CD4-positive, alpha-beta T cell treated with Interleukin-21 for 1 hour (primary cell): ENCODE measurements at regions not wholly inside any gene's neighbourhood (a gene's known extent, or its start where the extent isn't known, plus 50 kb on each side); places are given as distances from the start of the nearest gene placed in this dataset.

ENCODE experiments used
- DNase-seq: peaks from one replicate; pipeline ENCODE4 v3.0.0-alpha.2; 2020

- DNase-seq = no peak
Observed at GRCh38 chr11:15890031-15890713, 466.2 kb downstream of the SOX6 start.

- no peak for DNase-seq
Observed at GRCh38 chr11:15893080-15893492, 463.3 kb downstream of the SOX6 start.

GRCh38 chr11:15896026-15896425 lies 460.3 kb downstream of the SOX6 start:
- no peak for DNase-seq

GRCh38 chr11:15896530-15896929 lies 459.8 kb downstream of the SOX6 start:
- no peak for DNase-seq

- DNase-seq = no peak
Observed at GRCh38 chr11:15897211-15897960, 459.0 kb downstream of the SOX6 start.

- DNase-seq = no peak
Observed at GRCh38 chr11:15901054-15901453, 455.3 kb downstream of the SOX6 start.

- no peak for DNase-seq
Observed at GRCh38 chr11:15901790-15902189, 454.6 kb downstream of the SOX6 start.

- no peak for DNase-seq
Observed at GRCh38 chr11:15903246-15903645, 453.1 kb downstream of the SOX6 start.

- DNase-seq = no peak
Observed at GRCh38 chr11:15905366-15906104, 450.8 kb downstream of the SOX6 start.

GRCh38 chr11:15906481-15907035 lies 449.8 kb downstream of the SOX6 start:
- DNase-seq = no peak

- DNase-seq = no peak
Observed at GRCh38 chr11:15907806-15908205, 448.5 kb downstream of the SOX6 start.

- DNase-seq = no peak
Observed at GRCh38 chr11:15909937-15910598, 446.3 kb downstream of the SOX6 start.

- no peak for DNase-seq
Observed at GRCh38 chr11:15910761-15911160, 445.6 kb downstream of the SOX6 start.

- no peak for DNase-seq
Observed at GRCh38 chr11:15911377-15912044, 444.8 kb downstream of the SOX6 start.

GRCh38 chr11:15912291-15912690 lies 444.1 kb downstream of the SOX6 start:
- DNase-seq = no peak

GRCh38 chr11:15912825-15913224 lies 443.5 kb downstream of the SOX6 start:
- DNase-seq = no peak

- DNase-seq = no peak
Observed at GRCh38 chr11:15913261-15913660, 443.1 kb downstream of the SOX6 start.
